HG02884 (cell line): ENCODE measurements at regions not wholly inside any gene's neighbourhood (a gene's known extent, or its start where the extent isn't known, plus 50 kb on each side); places are given as distances from the start of the nearest gene placed in this dataset.
A peak's percentile ranks its signal among the peaks of the same experiment; 100 is the strongest.

Source experiments
- ATAC-seq: cut with Tn5 transposase; IDR thresholded peaks from one replicate; pipeline ENCODE4 v1.9.1; 2021; ENCODE audit warnings: mild to moderate bottlenecking, moderate library complexity; ENCODE audit not compliant: unreplicated experiment

- no peak for ATAC-seq
Observed at GRCh38 chr5:167950126-167950721, 341.2 kb upstream of the WWC1 start.

GRCh38 chr5:167951116-167951515 is 340.3 kb upstream of the WWC1 start:
- no peak for ATAC-seq

- ATAC-seq = no peak
Observed at GRCh38 chr5:167952278-167952995, 339.0 kb upstream of the WWC1 start.

- ATAC-seq = no peak
Observed at GRCh38 chr5:167953151-167953798, 338.2 kb upstream of the WWC1 start.

GRCh38 chr5:167961731-167962130 is 329.7 kb upstream of the WWC1 start:
- no peak for ATAC-seq

GRCh38 chr5:167964529-167964928 is 326.9 kb upstream of the WWC1 start:
- no peak for ATAC-seq

GRCh38 chr5:167965710-167966109 is 325.7 kb upstream of the WWC1 start:
- no peak for ATAC-seq

GRCh38 chr5:167966979-167967378 is 324.5 kb upstream of the WWC1 start:
- ATAC-seq = no peak

GRCh38 chr5:167967494-167968177 is 323.8 kb upstream of the WWC1 start:
- no peak for ATAC-seq

- ATAC-seq = no peak
Observed at GRCh38 chr5:167968837-167969236, 322.6 kb upstream of the WWC1 start.

GRCh38 chr5:167969998-167970397 is 321.4 kb upstream of the WWC1 start:
- peak; percentile 85 for ATAC-seq

GRCh38 chr5:167971706-167972105 is 319.7 kb upstream of the WWC1 start:
- no peak for ATAC-seq

GRCh38 chr5:167973126-167973525 is 318.3 kb upstream of the WWC1 start:
- ATAC-seq = no peak

GRCh38 chr5:167984951-167985350 is 306.5 kb upstream of the WWC1 start:
- no peak for ATAC-seq

GRCh38 chr5:167985373-167985772 is 306.1 kb upstream of the WWC1 start:
- ATAC-seq = no peak

GRCh38 chr5:167987490-167988280 is 303.8 kb upstream of the WWC1 start:
- no peak for ATAC-seq

GRCh38 chr5:167992868-167993267 is 298.6 kb upstream of the WWC1 start:
- no peak for ATAC-seq

GRCh38 chr5:167993771-167994170 is 297.7 kb upstream of the WWC1 start:
- no peak for ATAC-seq

- ATAC-seq = no peak
Observed at GRCh38 chr5:167995844-167996425, 295.5 kb upstream of the WWC1 start.

GRCh38 chr5:167998148-167998767 is 293.2 kb upstream of the WWC1 start:
- no peak for ATAC-seq
